ENCODE measurements at regions not wholly inside any gene's neighbourhood (a gene's known extent, or its start where the extent isn't known, plus 50 kb on each side); places are given as distances from the start of the nearest gene placed in this dataset.

DNA sequence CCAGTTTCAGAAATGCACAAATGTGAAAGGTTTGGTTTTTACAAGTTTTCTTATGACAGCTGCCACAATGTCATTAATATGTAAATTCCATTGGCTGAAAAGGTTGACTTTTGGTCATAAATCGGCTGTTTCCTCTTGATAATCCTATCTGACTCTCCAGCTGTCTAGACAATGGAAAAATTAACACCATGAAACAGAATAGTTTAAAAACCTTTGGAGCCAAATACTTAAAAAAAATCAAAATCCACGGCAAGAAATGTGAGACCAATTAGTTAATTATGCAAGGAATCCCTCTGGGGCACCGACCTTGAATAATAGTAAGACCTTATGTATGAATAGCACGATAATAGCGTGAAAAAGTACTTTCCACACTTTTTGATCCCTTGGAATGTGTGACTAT, 138.0 kb downstream of the ZNF664 start:
- no peak overlapping the region for H4K91ac ChIP-seq (ENCODE audit: insufficient read length, low read depth, low read length)
- H3K4me1 Mint-ChIP-seq: peaks cover 25 to 28% of the 10 kb centered on the region in 2 experiments
- H3K79me2 ChIP-seq (ENCODE audit: insufficient read depth, low read length): no peaks in the 10 kb centered on the region
- H3K9me3 ChIP-seq (ENCODE audit: control insufficient read depth, low read depth, low read length): peaks cover 5% of the 10 kb centered on the region
- H3K23ac ChIP-seq (ENCODE audit: insufficient read length, low read depth, low read length): no peak overlapping the region
- H3K27me3 ChIP-seq (ENCODE audit: insufficient read depth, low read length): no peaks in the 10 kb centered on the region
- H2BK15ac ChIP-seq (ENCODE audit: low read depth, low read length): no peak overlapping the region
- no peak for DNase-seq
- no peak overlapping the region for H3K27ac Mint-ChIP-seq
- TF ChIP-seq, protein P1, sequence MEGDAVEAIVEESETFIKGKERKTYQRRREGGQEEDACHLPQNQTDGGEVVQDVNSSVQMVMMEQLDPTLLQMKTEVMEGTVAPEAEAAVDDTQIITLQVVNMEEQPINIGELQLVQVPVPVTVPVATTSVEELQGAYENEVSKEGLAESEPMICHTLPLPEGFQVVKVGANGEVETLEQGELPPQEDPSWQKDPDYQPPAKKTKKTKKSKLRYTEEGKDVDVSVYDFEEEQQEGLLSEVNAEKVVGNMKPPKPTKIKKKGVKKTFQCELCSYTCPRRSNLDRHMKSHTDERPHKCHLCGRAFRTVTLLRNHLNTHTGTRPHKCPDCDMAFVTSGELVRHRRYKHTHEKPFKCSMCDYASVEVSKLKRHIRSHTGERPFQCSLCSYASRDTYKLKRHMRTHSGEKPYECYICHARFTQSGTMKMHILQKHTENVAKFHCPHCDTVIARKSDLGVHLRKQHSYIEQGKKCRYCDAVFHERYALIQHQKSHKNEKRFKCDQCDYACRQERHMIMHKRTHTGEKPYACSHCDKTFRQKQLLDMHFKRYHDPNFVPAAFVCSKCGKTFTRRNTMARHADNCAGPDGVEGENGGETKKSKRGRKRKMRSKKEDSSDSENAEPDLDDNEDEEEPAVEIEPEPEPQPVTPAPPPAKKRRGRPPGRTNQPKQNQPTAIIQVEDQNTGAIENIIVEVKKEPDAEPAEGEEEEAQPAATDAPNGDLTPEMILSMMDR (conservative IDR thresholded peaks at IDR 0.05): no peak
- H2BK5ac ChIP-seq (ENCODE audit: insufficient read length, low read length): no peak overlapping the region
- H3K4ac ChIP-seq (ENCODE audit: low read depth, low read length): no peak overlapping the region
- no peak overlapping the region for H3K4me2 ChIP-seq (ENCODE audit: insufficient read depth, insufficient read length, low read length)
- H3K9ac ChIP-seq (ENCODE audit: extremely low read depth, insufficient read length, low read length): no peak overlapping the region
- H3K56ac ChIP-seq (ENCODE audit: insufficient read length, low read depth, low read length): no peak overlapping the region
- H4K5ac ChIP-seq (ENCODE audit: insufficient read length, low read depth, low read length): no peak overlapping the region
- no peak overlapping the region for H2BK12ac ChIP-seq (ENCODE audit: insufficient read length, low read depth, low read length)
- H3K27ac ChIP-seq (ENCODE audit: insufficient read length, low read depth, low read length): no peak overlapping the region
- no peak overlapping the region for H3K14ac ChIP-seq (ENCODE audit: insufficient read depth, low read length)
- no CpG with 5 or more reads among the region's 5 CpGs for WGBS (ENCODE audit: extremely low coverage, insufficient read length, low lambda C conversion rate)
- peaks cover 9% of the 10 kb centered on the region; the same call in 1 of the 2 replicates for H3K4me1 ChIP-seq (ENCODE audit: insufficient read depth, low read length)
- no peak overlapping the region for H2BK120ac ChIP-seq (ENCODE audit: low read depth, low read length, poor library complexity, severe bottlenecking)
- H4K8ac ChIP-seq (replicated peaks; ENCODE audit: insufficient read length, low read depth, low read length): no peak overlapping the region
- H3T11ph ChIP-seq (ENCODE audit: low read length): no peak overlapping the region
- no peak overlapping the region for H2AFZ ChIP-seq (ENCODE audit: low read length)
- H2AK5ac ChIP-seq (ENCODE audit: insufficient read length, low read length): no peak overlapping the region
- peaks cover 16 to 18% of the 10 kb centered on the region in 2 experiments for H3K9me3 Mint-ChIP-seq
- H3K36me3 Mint-ChIP-seq (ENCODE audit: insufficient read depth in 1 of 3, low read depth in 3 of 3): peaks cover 8 to 20% (median 14%) of the 10 kb centered on the region in 3 experiments
- no peak overlapping the region for H3K4me3 Mint-ChIP-seq
- no peaks in the 10 kb centered on the region for H3K23me2 ChIP-seq (ENCODE audit: insufficient read length, low read depth, low read length, poor library complexity, severe bottlenecking)
- H2BK20ac ChIP-seq (ENCODE audit: low read depth, low read length, poor library complexity, severe bottlenecking): no peak overlapping the region
- H3K27me3 Mint-ChIP-seq (ENCODE audit: low read depth): no peaks in the 10 kb centered on the region
- no peaks in the 10 kb centered on the region for H4K20me1 ChIP-seq (ENCODE audit: control insufficient read depth, insufficient read depth, insufficient read length)
- no peaks in the 10 kb centered on the region for H3K79me1 ChIP-seq (ENCODE audit: insufficient read depth, low read depth, low read length, poor library complexity, severe bottlenecking)
- no peak overlapping the region for H3K18ac ChIP-seq (ENCODE audit: insufficient read length, low read depth, low read length)

All from H9 (cell line).